Left ventricle myocardium inferior (tissue), 1 donor: ENCODE measurements at regions not wholly inside any gene's neighbourhood (a gene's known extent, or its start where the extent isn't known, plus 50 kb on each side); places are given as distances from the start of the nearest gene placed in this dataset.

Experiments
- DNase-seq: peaks from one replicate; pipeline ENCODE4 v3.0.0-alpha.2; 2020
- H3K27ac ChIP-seq: fragments of 200-600 bp; replicated peaks from 2 replicates; pipeline ENCODE4 v1.8.0; 2021
- H3K27me3 ChIP-seq: fragments of 200-600 bp; 2 replicates; pipeline ENCODE4 v1.8.0; 2021; ENCODE audit warnings: low read depth
- H3K36me3 ChIP-seq: fragments of 200-600 bp; 2 replicates; pipeline ENCODE4 v1.8.0; 2021
- H3K4me1 ChIP-seq: fragments of 200-600 bp; 2 replicates; pipeline ENCODE4 v1.8.0; 2021
- H3K4me3 ChIP-seq: fragments of 200-600 bp; 2 replicates; pipeline ENCODE4 v1.8.0; 2021; ENCODE audit warnings: mild to moderate bottlenecking, moderate library complexity
- H3K9me3 ChIP-seq: fragments of 200-600 bp; replicated peaks from 2 replicates; pipeline ENCODE4 v1.8.0; 2021
- CTCF ChIP-seq: fragments of 200-600 bp; IDR thresholded peaks from 2 replicates; pipeline ENCODE4 v1.8.0; 2021; ENCODE audit warnings: antibody characterized with exemption, mild to moderate bottlenecking, borderline replicate concordance
- intact Hi-C: fragments of 100-400 bp; cut with micrococcal nuclease; formaldehyde crosslinking; loops from one replicate; pipeline ENCODE4 v1.11.0; 2022
- donor health status: DM: no; HTN: yes; CAD: no; lungs with severe emphysema.

GRCh38 chr2:193774166-193774565, 1579.4 kb upstream of the TMEFF2 start:
- TF ChIP-seq CTCF: no peak
- Histone ChIP-seq H3K27me3 (no peaks in the 10 kb centered on the region), H3K4me3 (no peak overlapping the region), H3K36me3 (no peaks in the 10 kb centered on the region), H3K4me1 (no peaks in the 10 kb centered on the region), H3K9me3 (peaks cover 8% of the 10 kb centered on the region), H3K27ac (no peak overlapping the region)
- intact Hi-C loops: no loop called here
- no peak for DNase-seq

- no peak overlapping the region for H3K4me3 ChIP-seq
- no peak overlapping the region for H3K27ac ChIP-seq
- no peaks in the 10 kb centered on the region for H3K4me1 ChIP-seq
- H3K9me3 ChIP-seq: peaks cover 3% of the 10 kb centered on the region
- no peaks in the 10 kb centered on the region for H3K27me3 ChIP-seq
- no peak for TF ChIP-seq CTCF
- intact Hi-C loops: no loop called here
- no peak for DNase-seq
- no peaks in the 10 kb centered on the region for H3K36me3 ChIP-seq
Observed at GRCh38 chr2:193751299-193751698, 1556.6 kb upstream of the TMEFF2 start.

GRCh38 chr2:193749485-193749884, 1554.8 kb upstream of the TMEFF2 start:
- intact Hi-C loops: no loop called here
- Histone ChIP-seq H3K9me3 (no peaks in the 10 kb centered on the region), H3K36me3 (no peaks in the 10 kb centered on the region), H3K4me3 (no peak overlapping the region), H3K4me1 (no peaks in the 10 kb centered on the region), H3K27ac (no peak overlapping the region), H3K27me3 (no peaks in the 10 kb centered on the region)
- no peak for DNase-seq
- TF ChIP-seq CTCF: no peak

GRCh38 chr2:193743089-193743488, 1548.4 kb upstream of the TMEFF2 start:
- intact Hi-C loops: no loop called here
- Histone ChIP-seq H3K4me3 (no peak overlapping the region), H3K9me3 (peaks cover 23% of the 10 kb centered on the region), H3K27ac (no peak overlapping the region), H3K27me3 (no peaks in the 10 kb centered on the region), H3K4me1 (no peaks in the 10 kb centered on the region), H3K36me3 (no peaks in the 10 kb centered on the region)
- no peak for DNase-seq
- no peak for TF ChIP-seq CTCF

- Histone ChIP-seq H3K27ac (no peak overlapping the region), H3K4me3 (no peak overlapping the region), H3K4me1 (no peaks in the 10 kb centered on the region), H3K9me3 (peaks cover 28% of the 10 kb centered on the region), H3K36me3 (no peaks in the 10 kb centered on the region), H3K27me3 (no peaks in the 10 kb centered on the region)
- intact Hi-C loops: no loop called here
- TF ChIP-seq CTCF: no peak
- DNase-seq: no peak
Observed at GRCh38 chr2:193738892-193739291, 1544.2 kb upstream of the TMEFF2 start.

GRCh38 chr2:193712912-193713311, 1518.2 kb upstream of the TMEFF2 start:
- TF ChIP-seq CTCF: no peak
- no peak overlapping the region for H3K4me3 ChIP-seq
- no peak for DNase-seq
- H3K4me1 ChIP-seq: no peaks in the 10 kb centered on the region
- peaks cover 10% of the 10 kb centered on the region for H3K9me3 ChIP-seq
- H3K27me3 ChIP-seq: no peaks in the 10 kb centered on the region
- no peaks in the 10 kb centered on the region for H3K36me3 ChIP-seq
- no peak overlapping the region for H3K27ac ChIP-seq
- intact Hi-C loops: no loop called here
